ENCODE measurements at regions not wholly inside any gene's neighbourhood (a gene's known extent, or its start where the extent isn't known, plus 50 kb on each side); places are given as distances from the start of the nearest gene placed in this dataset.

GRCh38 chr12:92554158-92555073 is 148.4 kb upstream of the PLEKHG7 start:
- no peak for DNase-seq (ENCODE audit: low read depth in 3 of 3)

- DNase-seq (ENCODE audit: low read depth in 3 of 3) = no peak
These were observed 149.4 kb upstream of the PLEKHG7 start for GRCh38 chr12:92553389-92553788.

GRCh38 chr12:92552412-92553108 is 150.2 kb upstream of the PLEKHG7 start:
- DNase-seq (ENCODE audit: low read depth in 3 of 3) = no peak

- DNase-seq (ENCODE audit: low read depth in 3 of 3) = no peak
These were observed 150.9 kb upstream of the PLEKHG7 start for GRCh38 chr12:92551853-92552397.

- no peak for DNase-seq (ENCODE audit: low read depth in 3 of 3)
These were observed 151.6 kb upstream of the PLEKHG7 start for GRCh38 chr12:92551210-92551609.

- DNase-seq (ENCODE audit: low read depth in 3 of 3) = no peak
These were observed 152.1 kb upstream of the PLEKHG7 start for GRCh38 chr12:92550661-92551060.

- no peak for DNase-seq (ENCODE audit: low read depth in 3 of 3)
These were observed 152.5 kb upstream of the PLEKHG7 start for GRCh38 chr12:92550254-92550653.

- DNase-seq (ENCODE audit: low read depth in 3 of 3) = no peak
These were observed 153.3 kb upstream of the PLEKHG7 start for GRCh38 chr12:92549516-92549915.

- DNase-seq (ENCODE audit: low read depth in 3 of 3) = no peak
These were observed 154.9 kb upstream of the PLEKHG7 start for GRCh38 chr12:92547906-92548305.

- no peak for DNase-seq (ENCODE audit: low read depth in 3 of 3)
These were observed 155.4 kb upstream of the PLEKHG7 start for GRCh38 chr12:92547420-92547819.

GRCh38 chr12:92546635-92547348 is 156.0 kb upstream of the PLEKHG7 start:
- DNase-seq (ENCODE audit: low read depth in 3 of 3) = no peak

- no peak for DNase-seq (ENCODE audit: low read depth in 3 of 3)
These were observed 156.5 kb upstream of the PLEKHG7 start for GRCh38 chr12:92546259-92546634.

GRCh38 chr12:92544322-92544721 is 158.5 kb upstream of the PLEKHG7 start:
- DNase-seq (ENCODE audit: low read depth in 3 of 3) = no peak

GRCh38 chr12:92543840-92544239 is 158.9 kb upstream of the PLEKHG7 start:
- no peak for DNase-seq (ENCODE audit: low read depth in 3 of 3)

GRCh38 chr12:92543359-92543758 is 159.4 kb upstream of the PLEKHG7 start:
- DNase-seq (ENCODE audit: low read depth in 3 of 3) = no peak

GRCh38 chr12:92541731-92542130 is 161.1 kb upstream of the PLEKHG7 start:
- no peak for DNase-seq (ENCODE audit: low read depth in 3 of 3)

- no peak for DNase-seq (ENCODE audit: low read depth in 3 of 3)
These were observed 161.9 kb upstream of the PLEKHG7 start for GRCh38 chr12:92540782-92541423.

- DNase-seq (ENCODE audit: low read depth in 3 of 3) = no peak
These were observed 162.6 kb upstream of the PLEKHG7 start for GRCh38 chr12:92539976-92540781.

GRCh38 chr12:92539110-92539749 is 163.6 kb upstream of the PLEKHG7 start:
- DNase-seq (ENCODE audit: low read depth in 3 of 3) = peak in 1 of 3 experiments; percentile 29

GRCh38 chr12:92537290-92537960 is 165.4 kb upstream of the PLEKHG7 start:
- no peak for DNase-seq (ENCODE audit: low read depth in 3 of 3)
